Activated CD4-positive, alpha-beta T cell treated with anti-CD3 and anti-CD28 coated beads, Interleukin-2, amount 50 U/mL, for 24 hours (primary cell): ENCODE measurements at regions not wholly inside any gene's neighbourhood (a gene's known extent, or its start where the extent isn't known, plus 50 kb on each side); places are given as distances from the start of the nearest gene placed in this dataset.

Source experiments
- DNase-seq, 2 donors: peaks; one replicate each; pipeline ENCODE4 v3.0.0-alpha.2; 2020; ENCODE audit warnings: low read depth in 1 of 2, low spot score in 1 of 2

- no peak for DNase-seq
These were observed 191.8 kb downstream of the HTR7 start for GRCh38 chr10:90665905-90666662.

- no peak for DNase-seq
These were observed 183.4 kb downstream of the HTR7 start for GRCh38 chr10:90674461-90674860.

GRCh38 chr10:90674928-90675327 lies 182.9 kb downstream of the HTR7 start:
- no peak for DNase-seq

- no peak for DNase-seq
These were observed 182.2 kb downstream of the HTR7 start for GRCh38 chr10:90675621-90676020.
